ENCODE measurements at regions not wholly inside any gene's neighbourhood (a gene's known extent, or its start where the extent isn't known, plus 50 kb on each side); places are given as distances from the start of the nearest gene placed in this dataset.

DNA sequence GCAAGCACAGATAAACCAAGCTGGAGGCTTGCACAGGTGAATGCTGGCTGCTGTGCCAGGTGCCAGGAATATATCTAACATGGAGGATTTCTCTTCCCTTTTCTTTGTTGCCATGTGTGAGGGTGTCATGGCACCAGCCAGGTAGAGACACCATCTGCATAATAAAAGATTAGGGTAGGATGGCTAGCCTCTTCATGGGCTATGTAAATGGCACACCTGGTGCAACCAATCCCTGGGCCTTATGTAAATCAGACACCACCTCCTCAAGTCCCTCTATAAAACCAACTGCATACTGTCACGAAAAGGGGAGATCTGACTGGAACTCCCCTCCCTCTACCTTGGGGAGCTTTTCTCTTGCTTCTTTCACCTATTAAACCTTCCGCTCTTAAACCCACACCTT, 322.5 kb upstream of the POM121L12 start:
- TF ChIP-seq, protein P1, sequence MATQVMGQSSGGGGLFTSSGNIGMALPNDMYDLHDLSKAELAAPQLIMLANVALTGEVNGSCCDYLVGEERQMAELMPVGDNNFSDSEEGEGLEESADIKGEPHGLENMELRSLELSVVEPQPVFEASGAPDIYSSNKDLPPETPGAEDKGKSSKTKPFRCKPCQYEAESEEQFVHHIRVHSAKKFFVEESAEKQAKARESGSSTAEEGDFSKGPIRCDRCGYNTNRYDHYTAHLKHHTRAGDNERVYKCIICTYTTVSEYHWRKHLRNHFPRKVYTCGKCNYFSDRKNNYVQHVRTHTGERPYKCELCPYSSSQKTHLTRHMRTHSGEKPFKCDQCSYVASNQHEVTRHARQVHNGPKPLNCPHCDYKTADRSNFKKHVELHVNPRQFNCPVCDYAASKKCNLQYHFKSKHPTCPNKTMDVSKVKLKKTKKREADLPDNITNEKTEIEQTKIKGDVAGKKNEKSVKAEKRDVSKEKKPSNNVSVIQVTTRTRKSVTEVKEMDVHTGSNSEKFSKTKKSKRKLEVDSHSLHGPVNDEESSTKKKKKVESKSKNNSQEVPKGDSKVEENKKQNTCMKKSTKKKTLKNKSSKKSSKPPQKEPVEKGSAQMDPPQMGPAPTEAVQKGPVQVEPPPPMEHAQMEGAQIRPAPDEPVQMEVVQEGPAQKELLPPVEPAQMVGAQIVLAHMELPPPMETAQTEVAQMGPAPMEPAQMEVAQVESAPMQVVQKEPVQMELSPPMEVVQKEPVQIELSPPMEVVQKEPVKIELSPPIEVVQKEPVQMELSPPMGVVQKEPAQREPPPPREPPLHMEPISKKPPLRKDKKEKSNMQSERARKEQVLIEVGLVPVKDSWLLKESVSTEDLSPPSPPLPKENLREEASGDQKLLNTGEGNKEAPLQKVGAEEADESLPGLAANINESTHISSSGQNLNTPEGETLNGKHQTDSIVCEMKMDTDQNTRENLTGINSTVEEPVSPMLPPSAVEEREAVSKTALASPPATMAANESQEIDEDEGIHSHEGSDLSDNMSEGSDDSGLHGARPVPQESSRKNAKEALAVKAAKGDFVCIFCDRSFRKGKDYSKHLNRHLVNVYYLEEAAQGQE (IDR thresholded peaks at IDR 0.05; ENCODE audit: low read depth), result no peak
- TF ChIP-seq ZBTB7A (IDR thresholded peaks at IDR 0.05; ENCODE audit: low read depth) (no peak), CREB1 (IDR thresholded peaks at IDR 0.05; ENCODE audit: low read depth) (no peak), YY1 (IDR thresholded peaks at IDR 0.05; ENCODE audit: low read depth) (no peak), RAD21 (IDR thresholded peaks at IDR 0.05; ENCODE audit: low read depth) (no peak), EGR1 (IDR thresholded peaks at IDR 0.05) (no peak), EP300 (IDR thresholded peaks at IDR 0.05; ENCODE audit: borderline replicate concordance) (no peak), MAX (IDR thresholded peaks at IDR 0.05) (no peak), TCF12 (IDR thresholded peaks at IDR 0.05; ENCODE audit: low read depth) (no peak), CEBPB (IDR thresholded peaks at IDR 0.05) (no peak), TEAD4 (IDR thresholded peaks at IDR 0.05) (no peak)

GRCh38 chr7:52711951-52712350, 323.5 kb upstream of the POM121L12 start:
- no peak for TF ChIP-seq TCF12 (IDR thresholded peaks at IDR 0.05; ENCODE audit: low read depth)
- no peak for TF ChIP-seq RAD21 (IDR thresholded peaks at IDR 0.05; ENCODE audit: low read depth)
- TF ChIP-seq CREB1 (IDR thresholded peaks at IDR 0.05; ENCODE audit: low read depth), result no peak
- no peak for TF ChIP-seq FOXM1 (IDR thresholded peaks at IDR 0.05; ENCODE audit: borderline replicate concordance, low read depth)
- no peak for TF ChIP-seq EP300 (IDR thresholded peaks at IDR 0.05; ENCODE audit: borderline replicate concordance)
- no peak for TF ChIP-seq YY1 (IDR thresholded peaks at IDR 0.05; ENCODE audit: low read depth)
- TF ChIP-seq USF1 (IDR thresholded peaks at IDR 0.05), result no peak
- no peak for TF ChIP-seq TAF1 (IDR thresholded peaks at IDR 0.05; ENCODE audit: low read depth)

DNA sequence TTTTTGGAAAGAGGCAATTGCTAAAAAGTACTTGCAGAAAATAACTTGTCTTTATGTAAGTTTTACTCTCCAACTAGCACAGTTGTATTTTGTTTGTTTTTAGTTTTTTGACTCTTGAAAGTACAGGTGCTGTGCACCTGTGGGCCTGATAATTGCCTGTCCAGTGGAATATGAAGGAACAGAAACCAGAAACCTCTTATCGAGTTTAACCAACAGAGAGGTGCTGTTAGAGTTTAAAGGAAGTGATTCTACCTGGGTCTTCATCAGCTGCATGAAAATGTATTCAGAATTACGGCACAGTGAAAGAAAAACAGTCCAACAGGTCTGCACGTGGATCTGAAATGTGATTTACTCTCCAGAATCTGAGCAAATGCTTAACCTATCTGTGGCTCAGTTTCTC, 326.6 kb upstream of the POM121L12 start:
- TF ChIP-seq TAF1 (IDR thresholded peaks at IDR 0.05; ENCODE audit: low read depth) (no peak), TEAD4 (IDR thresholded peaks at IDR 0.05) (no peak), YY1 (IDR thresholded peaks at IDR 0.05; ENCODE audit: low read depth) (no peak), EGR1 (IDR thresholded peaks at IDR 0.05) (no peak), MAX (IDR thresholded peaks at IDR 0.05) (no peak), USF1 (IDR thresholded peaks at IDR 0.05) (no peak), CREB1 (IDR thresholded peaks at IDR 0.05; ENCODE audit: low read depth) (no peak), ZBTB7A (IDR thresholded peaks at IDR 0.05; ENCODE audit: low read depth) (no peak), CEBPB (IDR thresholded peaks at IDR 0.05) (no peak), TCF12 (IDR thresholded peaks at IDR 0.05; ENCODE audit: low read depth) (no peak), RAD21 (IDR thresholded peaks at IDR 0.05; ENCODE audit: low read depth) (no peak), NFIC (IDR thresholded peaks at IDR 0.05) (no peak), EP300 (IDR thresholded peaks at IDR 0.05; ENCODE audit: borderline replicate concordance) (no peak), FOXM1 (IDR thresholded peaks at IDR 0.05; ENCODE audit: borderline replicate concordance, low read depth) (no peak)
- TF ChIP-seq, protein P1 (IDR thresholded peaks at IDR 0.05; ENCODE audit: low read depth), result no peak

DNA sequence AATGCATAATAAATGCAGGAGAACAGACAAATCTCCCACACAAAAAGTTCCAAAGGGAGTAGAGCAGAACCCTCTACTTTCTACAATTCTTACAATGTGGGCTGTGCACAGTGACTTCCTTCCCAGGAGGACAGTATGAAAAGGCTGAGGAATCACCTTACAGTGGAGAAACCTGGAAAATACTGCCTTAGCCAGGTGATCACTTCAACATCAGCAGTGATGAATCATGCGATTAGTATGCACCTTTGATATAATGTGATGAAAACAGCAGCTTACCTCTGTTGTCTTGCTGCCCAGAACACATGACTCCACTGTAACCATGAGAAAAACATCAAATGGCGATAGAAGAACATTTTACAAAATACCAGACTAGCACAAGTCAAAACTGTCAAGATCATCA, 329.7 kb upstream of the POM121L12 start:
- TF ChIP-seq FOXM1 (IDR thresholded peaks at IDR 0.05; ENCODE audit: borderline replicate concordance, low read depth) (no peak), NFIC (IDR thresholded peaks at IDR 0.05) (no peak), EGR1 (IDR thresholded peaks at IDR 0.05) (no peak)

- TF ChIP-seq CEBPB (IDR thresholded peaks at IDR 0.05) (no peak), RAD21 (IDR thresholded peaks at IDR 0.05; ENCODE audit: low read depth) (no peak)
Measured at GRCh38 chr7:52700349-52700748, 335.1 kb upstream of the POM121L12 start.

DNA sequence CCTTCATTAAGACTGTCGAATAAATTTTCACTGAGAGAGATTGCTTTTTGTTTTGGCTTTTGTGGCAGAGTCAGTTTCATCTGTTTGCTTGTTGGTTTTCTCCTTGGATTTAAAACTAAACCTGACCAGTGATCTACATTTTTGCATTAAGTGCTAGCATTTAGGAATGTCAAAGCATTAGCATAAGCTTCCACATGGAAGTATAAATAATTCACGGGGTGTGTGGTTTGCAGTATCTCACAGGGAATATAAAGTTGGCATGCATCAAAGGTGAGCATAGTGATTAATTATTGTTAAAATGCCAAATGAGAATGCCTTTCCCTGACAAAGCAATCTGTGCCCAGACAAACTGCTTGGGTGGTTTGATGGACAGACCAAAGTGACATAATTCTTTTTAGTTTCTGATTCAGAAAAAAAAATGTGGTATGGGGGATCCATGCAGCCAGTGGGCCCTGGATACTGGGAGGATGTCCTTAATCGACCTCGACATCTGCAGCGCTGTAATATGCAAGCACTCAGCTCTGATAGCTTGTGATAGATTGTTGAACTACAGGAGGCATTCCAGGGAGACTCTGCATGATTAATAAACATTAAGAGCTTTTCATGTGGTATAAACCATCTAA, 339.3 kb upstream of the POM121L12 start:
- TF ChIP-seq, protein P1 (IDR thresholded peaks at IDR 0.05; ENCODE audit: low read depth), result no peak
- no peak for TF ChIP-seq TCF12 (IDR thresholded peaks at IDR 0.05; ENCODE audit: low read depth)
- no peak for TF ChIP-seq USF1 (IDR thresholded peaks at IDR 0.05)
- no peak for TF ChIP-seq YY1 (IDR thresholded peaks at IDR 0.05; ENCODE audit: low read depth)
- no peak for TF ChIP-seq CREB1 (IDR thresholded peaks at IDR 0.05; ENCODE audit: low read depth)

All from Ishikawa (cell line).